ENCODE measurements at regions not wholly inside any gene's neighbourhood (a gene's known extent, or its start where the extent isn't known, plus 50 kb on each side); places are given as distances from the start of the nearest gene placed in this dataset.

- DNase-seq: no peak
Observed at GRCh38 chrX:26376037-26376708, 160.2 kb downstream of the MAGEB5 start.

- no peak for DNase-seq
Observed at GRCh38 chrX:26375346-26375745, 159.4 kb downstream of the MAGEB5 start.

GRCh38 chrX:26373829-26374228 lies 157.9 kb downstream of the MAGEB5 start:
- DNase-seq: no peak

- no peak for DNase-seq
Observed at GRCh38 chrX:26352891-26353430, 137.0 kb downstream of the MAGEB5 start.

- no peak for DNase-seq
Observed at GRCh38 chrX:26347171-26347570, 131.2 kb downstream of the MAGEB5 start.

- no peak for DNase-seq
Observed at GRCh38 chrX:26334232-26334631, 118.3 kb downstream of the MAGEB5 start.

GRCh38 chrX:26328608-26329319 lies 112.8 kb downstream of the MAGEB5 start:
- no peak for DNase-seq

- no peak for DNase-seq
Observed at GRCh38 chrX:26309262-26309661, 93.3 kb downstream of the MAGEB5 start.

GRCh38 chrX:26295425-26295824 lies 79.5 kb downstream of the MAGEB5 start:
- no peak for DNase-seq

- no peak for DNase-seq
Observed at GRCh38 chrX:26286836-26287235, 70.9 kb downstream of the MAGEB5 start.

Data from amygdala (tissue), 56 donors.